KMS-11 (cell line): ENCODE measurements at regions not wholly inside any gene's neighbourhood (a gene's known extent, or its start where the extent isn't known, plus 50 kb on each side); places are given as distances from the start of the nearest gene placed in this dataset.

Experiments used
- H2AFZ ChIP-seq: fragments of 200-600 bp; sonication (generic); 2 replicates; pipeline ENCODE4 v1.6.1; 2016; ENCODE audit warnings: antibody characterized with exemption, mixed run types, low read depth
- H3K27ac ChIP-seq: fragments of 200-600 bp; sonication (generic); 2 replicates; pipeline ENCODE4 v1.6.1; 2016; ENCODE audit warnings: mild to moderate bottlenecking, mixed run types
- H3K27me3 ChIP-seq: fragments of 200-600 bp; sonication (generic); 2 replicates; pipeline ENCODE4 v1.6.1; 2017; ENCODE audit warnings: mild to moderate bottlenecking, low read depth, mixed run types, moderate library complexity; ENCODE audit not compliant: insufficient read depth
- H3K36me3 ChIP-seq: fragments of 200-600 bp; sonication (generic); 2 replicates; pipeline ENCODE4 v1.6.1; 2017; ENCODE audit warnings: mild to moderate bottlenecking, mixed run types; ENCODE audit not compliant: insufficient read depth
- H3K4me1 ChIP-seq: fragments of 200-600 bp; sonication (generic); 2 replicates; pipeline ENCODE4 v1.6.1; 2016; ENCODE audit warnings: mild to moderate bottlenecking, low read depth, mixed run types; ENCODE audit not compliant: poor library complexity, severe bottlenecking
- H3K4me2 ChIP-seq: fragments of 200-600 bp; sonication (generic); 2 replicates; pipeline ENCODE4 v1.7.0; 2016; ENCODE audit warnings: mild to moderate bottlenecking, mixed run types
- H3K4me3 ChIP-seq: fragments of 200-600 bp; sonication (generic); IDR thresholded peaks from 2 replicates; pipeline ENCODE4 v1.6.1; 2017; ENCODE audit warnings: low read depth, low read length, mixed read lengths; ENCODE audit not compliant: insufficient read depth
- H3K79me2 ChIP-seq: fragments of 200-600 bp; sonication (generic); 2 replicates; pipeline ENCODE4 v1.6.1; 2016; ENCODE audit warnings: low read depth, mixed run types; ENCODE audit not compliant: insufficient read depth
- H3K9ac ChIP-seq: fragments of 200-600 bp; sonication (generic); 2 replicates; pipeline ENCODE4 v1.6.1; 2016; ENCODE audit warnings: mild to moderate bottlenecking, mixed run types
- H4K20me1 ChIP-seq: fragments of 200-600 bp; sonication (generic); 2 replicates; pipeline ENCODE4 v1.6.1; 2016; ENCODE audit warnings: mild to moderate bottlenecking, mixed run types; ENCODE audit not compliant: insufficient read depth
- CTCF ChIP-seq: fragments of 200-600 bp; sonication (generic); conservative IDR thresholded peaks from 2 replicates; pipeline ENCODE4 v1.6.1; 2017; ENCODE audit warnings: low read depth, mild to moderate bottlenecking, antibody characterized with exemption, low read length, moderate library complexity, mixed read lengths

GRCh38 chr18:53991805-53992204 lies 232.7 kb downstream of the MBD2 start:
- no peak overlapping the region for H3K4me2 ChIP-seq
- no peaks in the 10 kb centered on the region for H3K27me3 ChIP-seq
- H3K4me3 ChIP-seq = no peak overlapping the region
- no peak overlapping the region for H3K9ac ChIP-seq
- no peak overlapping the region for H2AFZ ChIP-seq
- H4K20me1 ChIP-seq = no peaks in the 10 kb centered on the region
- no peaks in the 10 kb centered on the region for H3K36me3 ChIP-seq
- no peak overlapping the region for H3K27ac ChIP-seq
- H3K79me2 ChIP-seq = no peaks in the 10 kb centered on the region
- TF ChIP-seq CTCF = no peak
- H3K4me1 ChIP-seq = no peaks in the 10 kb centered on the region

GRCh38 chr18:53991202-53991601 lies 233.3 kb downstream of the MBD2 start:
- Histone ChIP-seq H3K36me3 (no peaks in the 10 kb centered on the region), H4K20me1 (no peaks in the 10 kb centered on the region), H3K4me1 (no peaks in the 10 kb centered on the region), H2AFZ (no peak overlapping the region), H3K27ac (no peak overlapping the region), H3K4me3 (no peak overlapping the region), H3K4me2 (no peak overlapping the region), H3K9ac (no peak overlapping the region), H3K27me3 (no peaks in the 10 kb centered on the region), H3K79me2 (no peaks in the 10 kb centered on the region)
- no peak for TF ChIP-seq CTCF

- Histone ChIP-seq H3K4me2 (no peak overlapping the region), H3K9ac (no peak overlapping the region)
Measured at GRCh38 chr18:53990485-53990884, 234.0 kb downstream of the MBD2 start.

GRCh38 chr18:53984021-53984420 lies 240.4 kb downstream of the MBD2 start:
- no peaks in the 10 kb centered on the region for H4K20me1 ChIP-seq
- H3K27ac ChIP-seq = no peak overlapping the region
- H3K36me3 ChIP-seq = no peaks in the 10 kb centered on the region
- no peaks in the 10 kb centered on the region for H3K4me1 ChIP-seq
- no peak overlapping the region for H2AFZ ChIP-seq
- H3K27me3 ChIP-seq = no peaks in the 10 kb centered on the region
- H3K4me3 ChIP-seq = no peak overlapping the region
- no peaks in the 10 kb centered on the region for H3K79me2 ChIP-seq
- H3K4me2 ChIP-seq = no peak overlapping the region
- TF ChIP-seq CTCF = no peak
- H3K9ac ChIP-seq = no peak overlapping the region

More at GRCh38 chr18:53990485-53990884, 234.0 kb downstream of the MBD2 start:
- no peak for TF ChIP-seq CTCF
- H3K4me3 ChIP-seq = no peak overlapping the region
- H3K27ac ChIP-seq = no peak overlapping the region
- no peaks in the 10 kb centered on the region for H3K27me3 ChIP-seq
- H4K20me1 ChIP-seq = no peaks in the 10 kb centered on the region
- H3K4me1 ChIP-seq = no peaks in the 10 kb centered on the region
- no peaks in the 10 kb centered on the region for H3K79me2 ChIP-seq
- H2AFZ ChIP-seq = no peak overlapping the region
- no peaks in the 10 kb centered on the region for H3K36me3 ChIP-seq
